ENCODE measurements at regions not wholly inside any gene's neighbourhood (a gene's known extent, or its start where the extent isn't known, plus 50 kb on each side); places are given as distances from the start of the nearest gene placed in this dataset.
"Not testable (repeated sequence)": the region's sequence is repeated elsewhere in the genome, so short reads cannot be mapped to it uniquely, and the experiment has no call there.

DNA sequence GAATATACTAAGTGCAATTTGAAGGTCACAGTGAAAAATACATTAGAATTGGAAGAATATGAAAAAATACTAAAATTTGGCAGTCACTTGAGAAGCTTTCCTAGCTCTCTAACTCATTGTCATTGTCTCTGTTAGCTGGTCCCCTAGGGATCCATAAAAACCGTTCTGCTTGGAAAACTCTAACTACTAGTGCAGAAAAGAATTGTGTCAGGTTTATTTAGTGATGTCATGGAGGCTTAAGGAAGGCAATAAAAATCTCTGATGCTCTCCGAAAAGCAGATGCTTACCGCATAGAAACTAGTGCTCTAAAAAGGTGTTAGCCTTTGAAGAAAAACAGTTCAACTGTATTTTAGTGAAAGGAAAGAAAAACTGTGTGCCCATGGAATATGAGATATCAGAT, 150.1 kb upstream of the DLGAP1 start:
- no peak for DNase-seq

DNA sequence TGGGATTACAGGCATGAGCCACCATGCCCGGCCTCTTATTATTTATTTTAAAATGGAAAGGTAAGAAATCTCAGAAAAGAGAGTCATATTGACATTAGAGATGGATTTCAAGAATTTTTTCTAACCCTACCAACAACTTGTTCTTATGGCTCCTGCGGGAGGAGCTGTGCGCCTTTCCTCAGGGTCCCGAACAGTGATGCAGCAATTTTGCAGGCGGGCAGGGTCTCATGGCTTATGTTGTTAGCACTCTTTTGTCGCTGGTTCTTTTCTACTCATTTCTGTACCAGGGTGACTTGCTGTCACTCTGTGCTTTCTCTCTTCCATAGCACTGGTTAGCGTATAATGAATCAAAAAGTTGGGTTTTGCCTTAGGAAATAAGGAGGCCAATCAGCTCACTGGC, 148.8 kb upstream of the DLGAP1 start:
- no peak for DNase-seq

DNA sequence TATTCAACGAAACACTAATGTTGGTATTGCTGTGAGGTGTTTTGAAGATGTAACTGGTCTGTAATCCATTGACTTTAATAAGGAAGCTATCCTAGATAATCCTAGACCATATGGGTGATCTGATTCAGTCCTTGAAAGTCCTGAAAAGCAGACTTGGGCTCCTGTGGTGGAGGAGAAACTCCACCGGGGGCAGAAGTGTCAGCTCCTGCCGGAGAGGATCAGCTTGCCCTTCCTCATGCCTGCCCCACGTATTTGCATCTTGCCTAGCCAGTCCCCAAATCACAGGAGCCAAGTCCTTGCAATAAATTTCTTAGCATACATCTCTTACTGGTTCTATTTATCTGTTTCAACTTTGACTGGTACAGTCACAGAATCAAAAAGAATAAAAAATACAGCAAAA, 144.2 kb upstream of the DLGAP1 start:
- DNase-seq = no peak

DNA sequence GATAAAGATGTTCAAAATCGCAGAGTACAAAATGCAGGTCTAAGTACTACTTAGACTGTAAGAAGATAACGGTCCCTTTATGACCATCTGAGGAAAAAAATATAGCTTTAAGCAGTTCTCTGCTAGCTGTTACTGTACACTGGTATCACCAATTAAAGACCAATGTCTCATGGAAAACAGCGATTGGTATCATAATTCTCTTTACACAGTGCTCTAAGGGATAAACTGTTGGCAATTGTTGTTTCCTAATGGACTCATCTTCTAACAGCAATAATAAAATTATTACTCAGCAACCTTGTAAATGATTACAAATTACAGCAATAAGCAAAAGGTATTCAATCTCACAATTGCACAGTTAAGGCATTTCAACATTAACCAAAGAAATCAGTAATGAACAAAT, 142.2 kb upstream of the DLGAP1 start:
- no peak for DNase-seq

DNA sequence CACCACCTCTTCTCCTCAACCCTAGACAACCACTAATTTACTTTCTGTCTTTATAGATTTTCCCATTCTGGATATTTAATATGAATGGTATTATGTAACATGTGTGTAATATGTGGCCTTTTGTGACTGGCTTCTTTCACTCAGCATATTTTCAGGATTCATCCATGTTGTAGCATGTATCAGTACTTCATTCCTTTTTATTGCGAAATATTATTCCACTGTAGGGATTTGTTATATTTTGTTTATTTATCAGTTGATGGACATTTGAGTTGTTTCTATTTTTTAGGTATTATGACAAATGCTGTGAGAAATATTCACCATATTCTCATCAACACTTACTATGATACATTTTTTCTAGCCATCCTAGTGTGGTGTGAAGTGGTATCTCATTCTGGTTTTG, 138.8 kb upstream of the DLGAP1 start:
- DNase-seq = no peak

DNA sequence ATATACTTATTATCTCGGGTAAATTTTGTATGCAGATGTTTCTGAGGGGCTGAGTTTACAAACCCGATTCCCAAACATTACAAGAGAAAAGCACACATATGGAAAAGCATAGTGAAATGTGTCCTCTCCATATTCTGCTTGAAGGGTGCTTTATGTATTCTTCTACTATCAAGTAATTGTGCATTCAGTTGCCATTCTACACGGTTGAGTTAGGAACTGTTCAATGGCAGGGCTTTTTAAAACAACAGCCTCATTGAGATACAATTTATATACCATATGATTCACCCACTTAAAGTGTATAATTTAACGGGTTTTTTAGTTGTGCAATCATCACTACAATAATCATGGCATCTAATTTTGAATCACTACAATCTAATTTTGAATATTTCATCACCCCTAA, 138.4 kb upstream of the DLGAP1 start:
- no peak for DNase-seq

DNA sequence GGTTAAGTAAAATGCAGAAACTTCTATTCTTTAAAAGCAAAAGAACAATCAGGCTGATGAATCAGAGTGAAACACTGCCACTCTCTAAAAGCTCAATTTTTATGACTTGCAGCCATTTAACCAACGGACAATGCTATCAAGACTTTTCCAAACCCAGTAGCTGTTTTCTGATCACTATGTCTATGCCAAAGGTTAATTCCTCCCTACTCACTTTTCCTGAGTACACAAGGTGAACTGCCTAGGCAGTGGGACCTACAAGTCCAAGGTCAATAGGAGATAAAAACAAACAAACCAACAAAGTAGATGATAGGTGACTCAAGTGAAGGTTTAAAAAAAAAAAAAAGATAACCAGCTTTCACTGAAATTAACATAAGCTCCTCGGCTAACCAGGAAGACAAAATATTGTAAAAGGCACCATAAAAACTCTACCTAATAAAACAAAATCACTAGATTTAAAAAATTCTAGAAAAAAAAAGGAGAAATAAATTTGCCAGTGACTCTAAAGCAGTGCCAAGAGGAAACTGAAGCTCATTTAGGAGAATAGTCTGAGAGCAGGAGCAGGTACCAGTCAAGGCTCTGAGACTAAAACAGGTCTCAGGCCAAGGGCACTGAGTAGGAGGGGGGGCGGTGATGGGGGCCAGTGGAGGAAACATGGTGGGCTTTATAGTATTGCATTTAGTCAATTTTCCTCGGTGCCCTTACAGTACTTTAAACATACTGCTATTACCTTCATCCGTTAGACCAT, 134.1 kb upstream of the DLGAP1 start:
- no peak for DNase-seq

DNA sequence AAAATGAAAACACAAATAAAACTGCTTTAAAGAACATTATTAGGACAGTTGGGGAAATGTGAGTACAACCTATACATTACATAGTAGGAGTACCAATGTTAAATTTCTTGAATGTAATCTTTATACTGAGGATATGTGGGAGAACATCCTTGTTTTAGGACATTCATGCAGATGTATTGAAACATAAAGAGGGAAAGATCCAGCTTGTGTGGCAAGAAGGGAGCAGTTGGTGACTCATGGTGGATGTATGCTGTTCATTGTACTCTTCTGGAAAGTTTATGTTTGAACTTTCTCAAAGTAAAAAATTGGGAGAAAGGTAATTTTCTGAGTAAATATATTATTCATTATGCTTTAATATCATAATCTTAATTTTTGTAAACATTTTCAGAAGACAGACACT, 132.1 kb upstream of the DLGAP1 start:
- no peak for DNase-seq

DNA sequence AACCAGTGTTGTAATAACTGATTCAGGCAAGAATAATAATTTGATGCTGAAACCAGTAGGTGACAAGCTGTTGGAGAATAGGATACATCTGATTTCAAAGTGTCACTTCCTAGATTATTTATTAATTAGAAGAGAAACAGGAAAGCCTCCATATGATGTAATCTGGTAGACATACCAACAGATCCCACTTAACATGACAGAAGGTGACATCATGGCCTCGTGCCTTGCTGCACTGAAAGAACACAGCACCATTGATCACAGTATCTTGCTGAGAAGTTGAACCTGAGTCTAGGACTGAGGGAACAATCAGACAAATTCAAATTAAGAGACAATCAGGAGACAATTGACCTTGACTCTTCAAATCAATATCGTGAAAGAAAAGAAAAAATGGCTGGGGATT, 131.6 kb upstream of the DLGAP1 start:
- no peak for DNase-seq

DNA sequence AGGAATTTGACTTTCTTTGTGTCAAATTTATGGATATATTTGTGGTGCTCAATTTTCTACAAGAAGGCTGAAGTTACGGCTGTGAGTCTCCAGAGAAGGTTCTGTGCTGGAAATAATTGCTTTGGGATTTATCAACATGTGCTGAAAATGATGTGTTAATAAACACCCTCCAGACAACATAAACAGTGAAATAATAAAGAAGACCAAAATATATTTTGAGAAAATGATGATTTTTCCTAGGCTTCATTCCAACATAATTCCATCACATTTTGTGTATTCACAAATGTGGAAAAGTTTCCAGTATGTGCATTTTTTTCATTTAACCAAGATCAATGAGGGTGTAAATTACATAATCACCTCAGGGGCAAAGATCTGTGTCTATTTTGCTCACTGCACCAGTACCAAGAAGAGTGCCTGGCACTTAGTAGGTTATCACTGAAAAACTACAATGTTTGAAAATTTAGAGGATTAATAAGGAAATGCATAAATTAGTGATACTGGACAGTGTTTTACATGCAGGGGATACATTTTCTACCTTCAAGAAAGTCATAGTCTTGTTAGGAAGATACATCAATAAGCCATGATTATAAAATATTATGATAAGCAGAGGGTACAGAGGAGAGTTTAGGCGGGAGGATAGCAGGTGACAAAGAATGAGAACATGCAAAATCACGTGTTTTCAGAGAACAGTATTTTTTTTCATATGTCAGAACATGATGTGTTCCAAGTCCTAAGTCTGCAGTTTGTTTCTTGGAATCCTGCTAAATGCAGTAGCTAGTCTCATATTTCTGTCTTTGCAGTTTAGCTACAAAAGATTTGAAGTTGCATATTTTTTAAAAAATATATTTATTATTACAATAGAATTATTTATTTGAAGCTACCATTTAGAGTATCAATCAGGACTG, 127.6 kb upstream of the DLGAP1 start:
- DNase-seq = no peak

DNA sequence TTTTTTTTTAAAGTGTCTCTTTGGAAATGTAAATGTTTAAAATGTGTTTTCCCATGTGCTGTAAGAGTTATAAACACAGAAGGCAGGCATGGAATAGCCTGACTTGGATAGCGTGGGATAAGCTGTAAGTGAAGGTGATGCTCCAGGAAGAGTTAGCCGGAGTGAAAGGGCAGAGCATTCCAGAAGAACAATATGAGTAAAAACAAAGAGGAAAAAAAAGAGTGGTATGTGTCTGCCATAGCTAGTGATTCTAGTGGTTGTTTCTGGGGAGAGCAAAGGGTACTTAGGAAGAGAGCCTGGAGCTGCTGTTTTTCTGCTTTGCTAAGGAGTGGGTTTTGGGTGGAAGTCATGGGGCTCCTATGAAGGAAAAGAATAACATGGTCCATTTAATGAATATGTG, 126.9 kb upstream of the DLGAP1 start:
- DNase-seq = no peak

DNA sequence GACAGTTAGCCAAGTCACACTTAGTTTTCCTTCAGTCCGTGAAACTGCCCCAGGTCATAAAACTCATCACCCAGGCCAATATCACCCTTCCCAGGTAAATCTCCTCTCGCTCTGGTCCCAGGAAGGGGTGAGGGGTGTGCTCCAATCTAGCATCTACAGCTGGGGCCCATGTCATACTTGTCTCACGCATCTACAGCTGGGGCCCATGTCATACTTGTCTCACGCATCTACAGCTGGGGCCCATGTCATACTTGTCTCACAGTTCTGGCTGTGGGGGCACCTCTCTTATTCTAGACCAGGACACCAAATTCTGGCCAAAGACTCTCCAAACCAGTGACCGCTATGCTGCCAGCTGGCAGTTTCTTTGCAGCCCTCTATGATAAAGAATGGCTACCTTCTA, 123.3 kb upstream of the DLGAP1 start:
- DNase-seq = no peak

DNA sequence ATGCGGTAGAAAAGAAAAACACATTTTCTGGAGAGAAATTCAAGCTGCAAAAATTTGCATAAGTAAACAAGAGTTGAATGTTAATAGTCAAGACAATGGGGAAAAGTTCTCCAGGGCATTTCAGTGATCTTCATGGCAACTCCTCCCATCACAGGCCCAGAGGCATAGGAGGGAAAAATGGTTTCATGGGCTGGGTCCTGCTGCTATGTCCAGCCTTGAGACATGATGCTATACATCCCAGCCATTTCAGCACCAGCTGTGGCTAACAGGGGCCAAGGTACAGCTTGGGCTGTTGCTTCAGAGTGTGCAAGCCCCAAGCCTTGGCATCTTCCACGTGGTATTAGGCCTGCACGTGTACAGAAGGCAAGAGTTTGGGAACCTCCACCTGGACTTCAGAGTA, 118.6 kb upstream of the DLGAP1 start:
- no peak for DNase-seq

DNA sequence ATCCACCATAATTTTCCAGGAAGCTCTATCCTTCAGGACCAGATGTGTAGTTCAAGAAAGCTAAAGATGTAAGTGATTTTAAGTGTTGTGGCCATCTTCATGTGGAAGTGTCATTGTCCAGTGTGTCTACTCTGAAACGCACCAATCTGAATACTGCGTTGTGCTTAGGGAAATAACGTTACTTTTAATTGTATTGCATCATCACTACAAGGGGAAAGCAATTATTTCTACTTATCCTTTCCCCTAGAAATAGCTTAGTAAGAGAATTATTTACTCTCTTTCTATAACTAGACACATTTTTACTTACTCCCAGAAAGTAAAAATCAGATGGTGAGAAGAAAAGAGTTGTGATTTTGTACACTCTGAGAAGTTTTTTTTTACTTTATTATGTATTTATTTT, 102.4 kb upstream of the DLGAP1 start:
- no peak for DNase-seq

DNA sequence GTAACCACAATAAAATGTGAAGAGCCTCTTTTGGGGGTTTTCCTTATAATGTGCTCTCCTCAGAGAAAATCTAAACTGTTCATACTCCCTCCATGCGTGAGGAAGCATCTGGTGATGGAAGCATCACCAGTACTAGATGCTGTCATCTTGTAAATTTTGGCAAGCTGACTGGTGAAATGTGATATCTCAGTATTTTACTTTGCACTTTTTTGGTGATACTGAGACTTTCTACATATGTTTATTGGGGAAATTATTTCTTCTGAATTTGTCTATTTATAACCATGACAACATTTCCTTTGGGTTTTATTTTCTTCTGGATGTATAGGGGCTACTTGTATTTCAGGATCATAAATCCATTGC, 95.9 kb upstream of the DLGAP1 start:
- no peak for DNase-seq

DNA sequence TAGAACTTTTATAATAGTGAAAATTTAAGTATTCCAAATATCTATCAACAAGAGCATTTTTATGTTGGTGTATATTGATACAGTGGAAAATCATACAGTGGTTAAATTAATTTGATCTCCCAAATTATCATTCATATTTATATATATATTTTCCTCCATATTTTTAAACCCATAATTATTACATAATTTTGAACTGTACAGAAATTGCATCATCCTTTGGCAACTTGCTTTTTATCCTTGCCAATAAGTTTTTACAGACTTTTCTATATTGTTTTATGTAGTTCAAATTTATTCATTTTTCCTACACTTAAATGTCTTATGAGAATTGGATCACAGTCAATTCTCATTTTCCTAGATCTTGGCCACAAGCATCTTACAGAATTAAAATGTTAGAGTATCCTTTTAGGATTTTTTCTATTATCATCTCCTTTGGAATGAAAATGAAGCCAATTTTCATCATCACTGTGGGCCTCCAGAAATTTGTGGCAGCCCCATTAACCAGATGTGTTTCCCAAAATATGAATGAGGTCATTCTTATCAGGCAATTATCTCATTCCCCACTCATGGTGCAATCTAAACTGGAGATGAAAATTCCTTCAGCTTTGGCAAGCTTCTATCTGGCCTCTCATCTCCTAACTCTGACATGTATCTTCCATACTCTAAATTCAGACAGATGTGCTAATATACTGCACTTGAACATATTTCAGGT, 94.2 kb upstream of the DLGAP1 start:
- no peak for DNase-seq

DNA sequence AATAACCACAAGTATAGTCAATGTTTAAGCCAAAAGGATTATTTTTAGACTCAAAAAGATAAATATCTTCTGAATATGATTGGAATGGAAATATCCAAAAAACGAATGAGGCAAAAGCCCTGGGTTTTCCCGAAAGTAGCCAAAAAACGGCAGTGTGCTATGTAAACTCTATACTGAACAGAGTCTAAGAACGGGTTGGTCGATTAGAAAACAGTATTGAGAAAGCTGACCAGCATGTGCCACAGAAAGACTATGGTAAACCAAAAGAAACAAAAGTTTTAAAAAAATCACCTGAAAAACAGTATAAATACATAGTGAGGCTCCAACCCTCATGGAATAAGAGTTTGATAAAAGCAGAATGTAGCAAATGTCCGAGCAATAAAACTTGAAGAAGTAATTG, 92.0 kb upstream of the DLGAP1 start:
- no peak for DNase-seq

DNA sequence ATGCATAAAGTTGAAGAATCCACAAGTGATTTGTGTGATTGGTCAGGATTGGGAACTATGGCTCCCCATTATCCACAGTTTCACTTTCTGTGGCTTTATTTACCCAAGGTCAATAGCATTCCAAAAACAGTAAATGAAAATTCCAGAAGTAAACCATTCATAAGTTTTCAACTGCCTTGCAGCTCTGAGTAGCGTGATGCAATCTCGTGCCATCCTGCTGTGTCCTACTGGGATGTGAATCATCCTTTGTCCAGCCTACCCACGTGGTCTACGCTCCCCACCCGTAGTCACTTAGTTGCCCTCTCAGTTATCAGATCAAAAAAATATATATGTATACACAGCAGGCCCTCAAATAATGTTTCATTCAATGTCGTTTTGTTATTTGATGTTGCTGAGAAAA, 89.0 kb upstream of the DLGAP1 start:
- DNase-seq = no peak

DNA sequence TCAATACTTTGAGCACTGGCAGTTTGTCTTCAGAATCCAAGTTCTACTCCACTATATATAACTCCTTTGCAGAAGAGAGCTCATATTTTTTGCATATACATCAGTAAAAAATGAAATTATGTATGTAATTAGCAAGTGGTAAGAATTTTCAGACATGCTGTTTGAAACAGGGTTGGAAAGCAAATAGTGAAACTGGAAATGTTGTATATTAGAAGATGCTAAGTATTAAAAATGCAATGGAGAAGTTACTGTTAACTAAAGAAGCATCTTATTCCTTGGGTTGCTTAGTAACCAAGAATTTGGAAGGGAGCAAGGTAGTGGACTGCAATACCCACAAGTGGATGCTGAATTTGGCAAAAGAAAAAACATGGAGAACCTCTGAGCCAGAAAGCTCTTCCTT, 88.6 kb upstream of the DLGAP1 start:
- no peak for DNase-seq

DNA sequence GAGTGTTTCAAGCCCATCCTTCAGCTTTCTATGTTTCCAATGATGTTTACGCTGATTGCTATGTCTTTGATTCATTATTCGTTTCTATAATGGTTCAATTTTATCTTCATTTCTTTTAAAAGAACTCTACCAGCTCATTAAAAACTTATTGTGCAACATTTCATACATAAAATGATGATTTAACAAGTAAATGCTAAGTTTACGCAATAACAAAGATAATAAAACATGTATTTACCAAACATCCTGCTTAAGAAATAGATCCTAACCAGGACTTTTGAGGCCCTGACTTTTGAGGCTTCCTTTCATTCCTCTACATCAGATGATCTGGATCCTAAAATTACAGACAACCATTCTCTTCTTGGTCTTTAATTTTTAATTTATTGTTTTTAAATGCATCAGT, 86.5 kb upstream of the DLGAP1 start:
- DNase-seq = no peak

DNA sequence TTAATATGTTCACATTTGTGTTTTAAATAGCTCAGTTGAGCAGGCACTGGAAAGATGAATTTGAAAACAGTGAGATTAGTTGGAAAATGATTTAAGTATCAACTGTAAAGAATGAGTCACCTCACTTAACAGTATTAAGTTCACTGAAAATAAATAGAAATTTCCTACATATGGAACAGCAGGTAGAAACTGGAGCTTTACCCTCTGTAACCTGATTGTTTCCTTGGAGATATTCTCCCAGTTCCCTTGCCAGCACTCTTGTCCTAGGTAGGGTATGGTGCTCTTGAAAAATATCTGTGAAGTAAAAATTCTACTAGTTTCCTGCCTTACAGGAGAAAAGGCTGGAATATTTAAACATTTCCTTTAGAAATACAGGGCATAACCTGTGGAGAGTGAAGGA, 81.3 kb upstream of the DLGAP1 start:
- no peak for DNase-seq

DNA sequence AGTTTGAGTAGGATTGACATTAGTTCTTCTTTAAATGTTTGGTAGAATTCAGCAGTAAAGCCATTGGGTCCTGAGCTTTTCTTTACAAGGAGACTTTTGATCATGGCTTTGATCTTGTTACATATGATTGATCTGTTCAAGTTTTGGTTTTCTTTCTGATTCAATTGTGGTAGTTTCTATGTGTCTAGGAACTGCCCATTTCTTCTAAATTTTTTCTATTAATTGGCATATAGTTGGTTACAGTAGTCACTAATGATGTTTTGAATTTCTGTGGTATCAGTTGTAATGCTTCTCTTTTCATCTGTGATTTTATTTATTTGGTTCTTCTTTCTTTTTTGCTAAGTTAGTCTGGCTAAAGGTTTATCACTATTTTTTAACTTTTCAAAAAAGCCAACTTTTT, 73.3 kb upstream of the DLGAP1 start:
- no peak for DNase-seq

DNA sequence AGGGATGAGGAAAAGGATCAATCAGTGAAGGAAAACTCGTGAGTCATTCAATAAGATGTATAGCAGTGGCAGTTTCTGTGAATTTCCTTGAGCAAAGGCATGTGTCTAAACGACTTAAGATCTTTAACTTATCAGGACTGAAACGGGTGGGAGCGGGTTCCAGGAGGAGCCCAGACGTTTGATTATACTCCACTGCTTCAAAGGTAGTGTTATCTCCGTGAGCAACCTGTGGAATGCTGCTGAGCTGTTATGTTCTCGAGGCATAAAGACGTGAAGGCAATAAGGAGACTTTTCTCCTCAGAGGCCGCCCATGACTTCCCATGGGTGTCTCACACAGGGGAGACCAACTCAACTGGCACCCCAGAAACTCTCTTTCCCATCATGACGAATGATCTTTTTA, 72.7 kb upstream of the DLGAP1 start:
- not testable (repeated sequence) for DNase-seq

DNA sequence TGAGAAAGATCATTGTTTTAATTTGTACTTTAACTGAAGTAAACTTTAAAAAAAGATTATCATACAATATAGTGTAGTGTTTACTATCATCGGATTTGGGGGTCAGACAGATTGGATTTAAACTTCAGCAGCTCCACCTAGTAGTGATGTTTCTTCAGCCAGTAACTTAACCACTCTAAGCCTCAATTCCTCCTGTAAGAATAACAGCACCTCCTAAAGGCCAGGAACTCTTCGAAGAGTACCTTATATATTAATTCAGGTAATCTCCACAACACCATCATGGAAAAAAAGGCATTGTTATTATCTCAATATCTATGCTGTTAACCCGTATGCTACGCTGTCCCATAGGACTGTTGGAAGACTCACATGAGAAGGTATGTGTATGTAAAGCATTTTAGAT, 69.0 kb upstream of the DLGAP1 start:
- no peak for DNase-seq

Measured in CD4-positive, alpha-beta T cell treated with Interleukin-17A for 1 hour (primary cell).